ENCODE measurements at regions not wholly inside any gene's neighbourhood (a gene's known extent, or its start where the extent isn't known, plus 50 kb on each side); places are given as distances from the start of the nearest gene placed in this dataset.

DNA sequence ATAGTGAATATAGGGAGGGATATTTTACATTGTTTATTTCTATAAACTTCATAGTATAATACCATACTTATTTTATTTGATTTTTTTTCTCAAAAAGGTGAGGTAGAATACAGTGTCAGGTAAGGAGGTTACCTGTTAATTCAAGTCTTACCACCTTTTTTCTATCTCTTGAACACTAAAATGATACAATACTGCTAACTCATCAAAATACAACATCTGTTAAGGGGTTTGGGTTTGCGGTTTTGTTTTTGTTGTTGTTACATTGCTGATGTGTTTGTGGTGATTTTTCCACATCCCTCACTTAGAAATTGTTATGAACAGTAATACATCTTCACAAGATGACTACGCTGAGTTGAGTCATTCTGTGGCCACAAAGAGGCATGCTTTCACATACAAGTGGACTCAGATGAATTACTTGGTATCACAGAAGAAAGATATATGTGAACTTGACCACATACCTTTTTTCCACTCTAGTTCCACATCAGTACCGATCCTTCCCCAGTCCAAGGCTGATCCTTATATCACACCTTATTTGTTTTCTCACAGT is 139.4 kb upstream of the ID4 start:
- H3K4me1 ChIP-seq: no peaks in the 10 kb centered on the region
- no peak overlapping the region for H3K27ac ChIP-seq
- intact Hi-C loops (cut with DNase I): no loop called here
- H3K9me3 ChIP-seq: no peaks in the 10 kb centered on the region
- no peaks in the 10 kb centered on the region for H3K36me3 ChIP-seq (replicated peaks in 1 of 2; ENCODE audit: insufficient read depth in 1 of 2, low read depth in 2 of 2)
- H3K4me3 ChIP-seq: no peak overlapping the region
- ATAC-seq (no peak), DNase-seq (no peak)
- no peaks in the 10 kb centered on the region for H3K27me3 ChIP-seq
- 57 to 78% methylated on average over 2 to 3 of the region's 3 CpGs for WGBS, 2 donors
- TF ChIP-seq POLR2A (IDR thresholded peaks at IDR 0.05): no peak
- TF ChIP-seq, protein P1, sequence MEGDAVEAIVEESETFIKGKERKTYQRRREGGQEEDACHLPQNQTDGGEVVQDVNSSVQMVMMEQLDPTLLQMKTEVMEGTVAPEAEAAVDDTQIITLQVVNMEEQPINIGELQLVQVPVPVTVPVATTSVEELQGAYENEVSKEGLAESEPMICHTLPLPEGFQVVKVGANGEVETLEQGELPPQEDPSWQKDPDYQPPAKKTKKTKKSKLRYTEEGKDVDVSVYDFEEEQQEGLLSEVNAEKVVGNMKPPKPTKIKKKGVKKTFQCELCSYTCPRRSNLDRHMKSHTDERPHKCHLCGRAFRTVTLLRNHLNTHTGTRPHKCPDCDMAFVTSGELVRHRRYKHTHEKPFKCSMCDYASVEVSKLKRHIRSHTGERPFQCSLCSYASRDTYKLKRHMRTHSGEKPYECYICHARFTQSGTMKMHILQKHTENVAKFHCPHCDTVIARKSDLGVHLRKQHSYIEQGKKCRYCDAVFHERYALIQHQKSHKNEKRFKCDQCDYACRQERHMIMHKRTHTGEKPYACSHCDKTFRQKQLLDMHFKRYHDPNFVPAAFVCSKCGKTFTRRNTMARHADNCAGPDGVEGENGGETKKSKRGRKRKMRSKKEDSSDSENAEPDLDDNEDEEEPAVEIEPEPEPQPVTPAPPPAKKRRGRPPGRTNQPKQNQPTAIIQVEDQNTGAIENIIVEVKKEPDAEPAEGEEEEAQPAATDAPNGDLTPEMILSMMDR (IDR thresholded peaks at IDR 0.05): no peak

GRCh38 chr6:19699932-19700331 is 137.2 kb upstream of the ID4 start:
- TF ChIP-seq, protein P1 (IDR thresholded peaks at IDR 0.05): no peak
- TF ChIP-seq POLR2A (IDR thresholded peaks at IDR 0.05): no peak
- no peaks in the 10 kb centered on the region for H3K36me3 ChIP-seq (replicated peaks in 1 of 2; ENCODE audit: insufficient read depth in 1 of 2, low read depth in 2 of 2)
- no peak for DNase-seq
- ATAC-seq: no peak
- 47 to 61% methylated on average over 4 of the region's 4 CpGs for WGBS, 2 donors
- no peak overlapping the region for H3K4me3 ChIP-seq
- H3K27me3 ChIP-seq: no peaks in the 10 kb centered on the region
- H3K9me3 ChIP-seq: no peaks in the 10 kb centered on the region
- intact Hi-C loops (cut with DNase I): no loop called here
- H3K27ac ChIP-seq: no peak overlapping the region
- no peaks in the 10 kb centered on the region for H3K4me1 ChIP-seq

DNA sequence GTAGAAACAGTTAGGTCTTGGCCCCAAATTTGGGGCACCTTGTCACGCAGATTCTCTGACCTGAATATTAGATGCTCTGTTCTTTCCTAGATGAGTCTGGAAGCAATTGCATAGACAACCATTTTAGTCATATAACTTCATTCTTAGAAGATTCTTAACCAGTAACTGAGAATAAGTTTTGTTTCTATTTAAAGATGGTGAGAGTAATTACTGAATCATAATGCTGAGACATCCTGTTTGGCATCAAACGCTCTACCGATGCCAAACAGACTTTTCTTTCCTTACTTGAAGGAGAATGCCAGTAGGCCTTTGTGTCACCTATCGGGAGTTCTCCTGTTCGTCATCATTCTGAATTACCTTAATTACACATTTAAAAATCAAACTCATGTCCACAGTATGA is 131.6 kb upstream of the ID4 start:
- TF ChIP-seq, protein P1 (IDR thresholded peaks at IDR 0.05): no peak
- TF ChIP-seq POLR2A (IDR thresholded peaks at IDR 0.05): no peak
- no peaks in the 10 kb centered on the region for H3K4me1 ChIP-seq
- H3K27ac ChIP-seq: no peak overlapping the region
- no peaks in the 10 kb centered on the region for H3K36me3 ChIP-seq (replicated peaks in 1 of 2; ENCODE audit: insufficient read depth in 1 of 2, low read depth in 2 of 2)
- ATAC-seq: no peak
- WGBS, 2 donors: 84 to 86% methylated on average over 5 of the region's 5 CpGs
- DNase-seq: no peak
- no peaks in the 10 kb centered on the region for H3K27me3 ChIP-seq
- intact Hi-C loops (cut with DNase I): no loop called here
- no peaks in the 10 kb centered on the region for H3K9me3 ChIP-seq
- no peak overlapping the region for H3K4me3 ChIP-seq

DNA sequence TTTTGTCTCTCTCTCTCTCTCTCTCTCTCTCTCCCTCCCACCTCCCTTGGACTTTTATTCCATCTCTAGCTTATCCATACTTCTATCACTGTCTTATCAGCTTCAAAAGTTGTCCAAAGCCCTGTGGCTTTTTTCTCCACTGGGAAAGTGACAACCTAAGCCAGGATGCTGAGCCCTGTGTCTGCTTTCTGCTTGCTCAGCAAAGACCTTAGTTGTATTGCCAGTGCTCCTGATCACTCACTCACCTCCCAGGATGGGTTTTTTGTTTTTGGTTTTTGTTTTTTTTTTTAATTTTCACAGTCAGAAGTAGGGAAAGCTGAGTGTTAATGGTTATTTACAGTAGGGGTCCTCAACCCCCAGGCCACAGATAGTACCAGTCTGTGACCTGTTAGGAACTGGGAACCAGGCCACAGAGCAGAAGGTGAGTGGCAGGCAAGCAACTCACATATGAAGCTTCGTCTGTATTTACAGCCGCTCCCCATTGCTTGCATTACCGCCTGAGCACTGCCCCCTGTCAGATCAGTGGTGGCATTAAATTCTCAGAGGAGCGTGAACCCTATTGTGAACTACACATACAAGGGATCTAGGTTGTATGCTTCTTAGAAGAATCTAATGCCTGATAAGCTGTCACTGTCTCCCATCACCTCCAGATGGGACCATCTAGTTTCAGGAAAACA is 125.0 kb upstream of the ID4 start:
- Histone ChIP-seq H3K27me3 (no peaks in the 10 kb centered on the region), H3K9me3 (no peaks in the 10 kb centered on the region), H3K4me1 (no peaks in the 10 kb centered on the region), H3K36me3 (replicated peaks in 1 of 2; ENCODE audit: insufficient read depth in 1 of 2, low read depth in 2 of 2) (no peaks in the 10 kb centered on the region), H3K4me3 (no peak overlapping the region), H3K27ac (no peak overlapping the region)
- intact Hi-C loops (cut with DNase I): no loop called here
- WGBS, 2 donors: 80 to 90% methylated on average over 4 of the region's 4 CpGs
- TF ChIP-seq, protein P1 (IDR thresholded peaks at IDR 0.05): no peak
- TF ChIP-seq POLR2A (IDR thresholded peaks at IDR 0.05): no peak
- ATAC-seq (no peak), DNase-seq (no peak)

DNA sequence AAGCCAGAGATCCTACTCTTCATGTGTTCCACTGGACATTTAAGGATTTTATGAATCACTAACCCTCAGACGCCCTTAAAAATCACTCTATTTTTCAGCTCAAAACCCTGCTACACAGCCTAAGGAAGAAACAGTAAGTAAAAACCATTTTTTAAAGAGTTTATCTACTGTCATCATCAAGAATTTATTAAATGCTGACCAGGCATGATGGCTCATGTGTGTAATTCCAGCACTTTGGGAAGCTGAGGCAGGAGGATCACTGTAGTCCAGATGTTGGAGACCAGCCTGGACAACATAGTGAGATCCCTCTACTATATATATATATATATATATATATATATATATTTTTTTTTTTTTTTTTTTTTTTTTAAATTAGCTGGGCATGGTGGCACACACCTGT is 124.2 kb upstream of the ID4 start:
- H3K4me1 ChIP-seq: no peaks in the 10 kb centered on the region
- H3K4me3 ChIP-seq: no peak overlapping the region
- no peaks in the 10 kb centered on the region for H3K9me3 ChIP-seq
- intact Hi-C loops (cut with DNase I): no loop called here
- no peak for DNase-seq
- no peak overlapping the region for H3K27ac ChIP-seq
- no peak for TF ChIP-seq POLR2A (IDR thresholded peaks at IDR 0.05)
- TF ChIP-seq, protein P1 (IDR thresholded peaks at IDR 0.05): no peak
- H3K27me3 ChIP-seq: no peaks in the 10 kb centered on the region
- 63% methylated on average over 1 of the region's 1 CpG for WGBS, 2 donors
- no peaks in the 10 kb centered on the region for H3K36me3 ChIP-seq (replicated peaks in 1 of 2; ENCODE audit: insufficient read depth in 1 of 2, low read depth in 2 of 2)
- no peak for ATAC-seq
